Lung (tissue), 11 donors: ENCODE measurements at regions not wholly inside any gene's neighbourhood (a gene's known extent, or its start where the extent isn't known, plus 50 kb on each side); places are given as distances from the start of the nearest gene placed in this dataset.

Experiments
- ATAC-seq: fragments of 200-7000 bp; cut with Tn5 transposase; one replicate; pipeline ENCODE4 v1.9.1; 2020; ENCODE audit warnings: moderate number of reproducible peaks; ENCODE audit not compliant: insufficient read depth, low FRiP score
- DNase-seq, 3 donors: peaks; one replicate each; pipeline ENCODE4 v3.0.0-alpha.2; 2013 to 2017
- H3K27ac ChIP-seq, 2 donors: one replicate each; pipeline ENCODE4 v1.5.1; 2013; ENCODE audit warnings: mild to moderate bottlenecking in 2 of 2, moderate library complexity in 2 of 2, control low read depth in 1 of 2, inconsistent platforms in 1 of 2, low read depth in 1 of 2, low read length in 1 of 2
- H3K27me3 ChIP-seq, 3 donors: one replicate each; pipeline ENCODE4 v1.5.1; 2013; ENCODE audit warnings: low read length in 2 of 3; ENCODE audit not compliant: control insufficient read depth in 3 of 3, insufficient read depth in 3 of 3
- H3K36me3 ChIP-seq, 4 donors: one replicate each; pipeline ENCODE4 v1.5.1; 2013; ENCODE audit warnings: low read length in 4 of 4, mild to moderate bottlenecking in 1 of 4, moderate library complexity in 1 of 4; ENCODE audit not compliant: control insufficient read depth in 4 of 4, insufficient read depth in 4 of 4
- H3K4me1 ChIP-seq, 5 donors: one replicate each; pipeline ENCODE4 v1.5.1; 2013; ENCODE audit warnings: low read length in 5 of 5, mild to moderate bottlenecking in 2 of 5, moderate library complexity in 1 of 5; ENCODE audit not compliant: control insufficient read depth in 5 of 5, insufficient read depth in 5 of 5
- H3K4me3 ChIP-seq: one replicate; pipeline ENCODE4 v1.5.1; 2013; ENCODE audit warnings: mild to moderate bottlenecking, control low read depth, moderate library complexity
- H3K9ac ChIP-seq, 2 donors: one replicate each; pipeline ENCODE4 v1.5.1; 2013; ENCODE audit warnings: low read length in 2 of 2, control low read depth in 1 of 2; ENCODE audit not compliant: insufficient read depth in 1 of 2
- H3K9me3 ChIP-seq, 4 donors: one replicate each; pipeline ENCODE4 v1.5.1; 2013; ENCODE audit warnings: low read length in 3 of 4, mild to moderate bottlenecking in 1 of 4, moderate library complexity in 1 of 4; ENCODE audit not compliant: control insufficient read depth in 4 of 4, insufficient read depth in 3 of 4
- WGBS, 2 donors: extraction: QIAGEN DNeasy Blood & Tissue Kit; methylation state at CpG; one replicate each; pipeline ENCODE4 v1.1.7; 2013; 5-methylcytosine and 5-hydroxymethylcytosine counted together
- TF ChIP-seq, protein P1 (sequence below): IDR thresholded peaks from 2 replicates; pipeline ENCODE4 v1.5.1; 2012; ENCODE audit warnings: mild to moderate bottlenecking; ENCODE audit errors: control extremely low read depth, extremely low read depth
- donor health status: control.
- donor health status: control.
- donor health status: Bipolar disorder and iron deficiency.
- donor health status: healthy.
- donor health status: DM: yes; HTN: yes; CAD: no.

DNA sequence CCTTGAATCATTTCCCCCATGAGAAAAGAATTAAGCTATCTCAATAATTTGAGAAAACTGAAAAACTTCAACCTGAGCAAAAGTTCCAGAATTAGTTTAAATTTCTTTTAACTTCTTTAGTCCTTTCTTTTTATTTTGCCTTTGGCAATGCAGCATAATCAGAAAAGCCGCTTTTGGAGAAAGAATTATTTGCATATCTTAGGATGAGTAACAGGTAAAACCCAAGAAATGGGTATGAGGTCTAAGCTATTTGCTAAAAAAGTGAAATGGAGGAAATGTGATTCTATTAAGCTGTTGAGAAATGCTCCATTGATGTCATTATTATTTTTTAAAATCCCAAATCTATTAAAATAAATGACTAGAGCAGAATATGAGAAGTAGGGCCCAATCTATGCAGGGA lies 1238.3 kb upstream of the GBE1 start:
- WGBS, 2 donors = 76 to 89% methylated on average over 1 of the region's 1 CpG
- ATAC-seq = no peak
- Histone ChIP-seq H3K27me3 (no peaks in the 10 kb centered on the region), H3K27ac (no peak overlapping the region), H3K4me3 (no peak overlapping the region), H3K9me3 (peaks cover 0 to 4% (median 0%) of the 10 kb centered on the region in 4 donors), H3K9ac (no peak overlapping the region), H3K4me1 (no peaks in the 10 kb centered on the region), H3K36me3 (no peaks in the 10 kb centered on the region)
- TF ChIP-seq, protein P1, sequence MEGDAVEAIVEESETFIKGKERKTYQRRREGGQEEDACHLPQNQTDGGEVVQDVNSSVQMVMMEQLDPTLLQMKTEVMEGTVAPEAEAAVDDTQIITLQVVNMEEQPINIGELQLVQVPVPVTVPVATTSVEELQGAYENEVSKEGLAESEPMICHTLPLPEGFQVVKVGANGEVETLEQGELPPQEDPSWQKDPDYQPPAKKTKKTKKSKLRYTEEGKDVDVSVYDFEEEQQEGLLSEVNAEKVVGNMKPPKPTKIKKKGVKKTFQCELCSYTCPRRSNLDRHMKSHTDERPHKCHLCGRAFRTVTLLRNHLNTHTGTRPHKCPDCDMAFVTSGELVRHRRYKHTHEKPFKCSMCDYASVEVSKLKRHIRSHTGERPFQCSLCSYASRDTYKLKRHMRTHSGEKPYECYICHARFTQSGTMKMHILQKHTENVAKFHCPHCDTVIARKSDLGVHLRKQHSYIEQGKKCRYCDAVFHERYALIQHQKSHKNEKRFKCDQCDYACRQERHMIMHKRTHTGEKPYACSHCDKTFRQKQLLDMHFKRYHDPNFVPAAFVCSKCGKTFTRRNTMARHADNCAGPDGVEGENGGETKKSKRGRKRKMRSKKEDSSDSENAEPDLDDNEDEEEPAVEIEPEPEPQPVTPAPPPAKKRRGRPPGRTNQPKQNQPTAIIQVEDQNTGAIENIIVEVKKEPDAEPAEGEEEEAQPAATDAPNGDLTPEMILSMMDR = no peak
- DNase-seq = no peak

- Histone ChIP-seq H3K4me3 (no peak overlapping the region), H3K36me3 (no peaks in the 10 kb centered on the region), H3K9ac (no peak overlapping the region), H3K9me3 (peaks cover 0 to 8% (median 0%) of the 10 kb centered on the region in 4 donors), H3K27ac (no peak overlapping the region), H3K4me1 (peaks cover 0 to 8% (median 0%) of the 10 kb centered on the region in 5 donors), H3K27me3 (no peaks in the 10 kb centered on the region)
- TF ChIP-seq, protein P1 = no peak
- peak; percentile 14 to 70 (median 40) for DNase-seq
- 40 to 45% methylated on average over 3 of the region's 3 CpGs for WGBS, 2 donors
- no peak for ATAC-seq
Measured at GRCh38 chr3:82978368-82978767, 1216.9 kb upstream of the GBE1 start.

- Histone ChIP-seq H3K27ac (no peak overlapping the region), H3K9me3 (peaks cover 0 to 8% (median 0%) of the 10 kb centered on the region in 4 donors), H3K36me3 (no peaks in the 10 kb centered on the region), H3K4me3 (no peak overlapping the region), H3K4me1 (peaks cover 0 to 8% (median 0%) of the 10 kb centered on the region in 5 donors), H3K9ac (no peak overlapping the region), H3K27me3 (no peaks in the 10 kb centered on the region)
- TF ChIP-seq, protein P1 = no peak
- WGBS, 2 donors = 70 to 87% methylated on average over 3 of the region's 3 CpGs
- ATAC-seq = no peak
- DNase-seq = no peak
Measured at GRCh38 chr3:82977871-82978270, 1216.4 kb upstream of the GBE1 start.

GRCh38 chr3:82973791-82974190 lies 1212.3 kb upstream of the GBE1 start:
- Histone ChIP-seq H3K27me3 (no peaks in the 10 kb centered on the region), H3K9me3 (no peaks in the 10 kb centered on the region), H3K4me3 (no peak overlapping the region), H3K36me3 (no peaks in the 10 kb centered on the region), H3K4me1 (peaks cover 0 to 8% (median 0%) of the 10 kb centered on the region in 5 donors), H3K27ac (no peak overlapping the region), H3K9ac (no peak overlapping the region)
- TF ChIP-seq, protein P1 = no peak
- ATAC-seq (no peak), DNase-seq (peak in 2 of 3 donors; percentile 22 to 27)
- 49 to 75% methylated on average over 1 of the region's 1 CpG for WGBS, 2 donors
